Activated T-cell treated with anti-CD3 and anti-CD28 coated beads for 24 hours (primary cell): ENCODE measurements at regions not wholly inside any gene's neighbourhood (a gene's known extent, or its start where the extent isn't known, plus 50 kb on each side); places are given as distances from the start of the nearest gene placed in this dataset.
"Not testable (repeated sequence)": the region's sequence is repeated elsewhere in the genome, so short reads cannot be mapped to it uniquely, and the experiment has no call there.

Experiments used
- DNase-seq: peaks from one replicate; pipeline ENCODE4 v3.0.0-alpha.2; 2020; ENCODE audit warnings: low read depth

DNA sequence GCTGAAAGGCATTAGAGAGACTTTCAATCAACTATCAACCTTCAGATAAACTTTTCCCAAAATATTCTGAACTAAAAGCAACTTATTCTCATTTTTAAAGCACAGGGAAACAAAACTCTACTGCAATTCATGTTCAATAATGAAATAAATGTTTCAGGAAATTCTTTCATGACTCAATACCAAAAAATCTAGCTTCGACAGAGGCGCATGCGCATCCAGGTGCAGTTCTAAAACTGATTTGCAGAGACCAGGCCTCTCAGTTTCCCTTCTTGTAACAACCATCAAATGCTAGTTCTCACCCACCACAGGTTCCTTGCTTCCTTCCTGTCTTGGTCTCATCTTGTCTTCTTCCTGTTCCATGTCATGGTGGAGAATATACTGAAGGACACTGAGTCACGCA lies 55.3 kb upstream of the NRBF2 start:
- DNase-seq, result no peak

DNA sequence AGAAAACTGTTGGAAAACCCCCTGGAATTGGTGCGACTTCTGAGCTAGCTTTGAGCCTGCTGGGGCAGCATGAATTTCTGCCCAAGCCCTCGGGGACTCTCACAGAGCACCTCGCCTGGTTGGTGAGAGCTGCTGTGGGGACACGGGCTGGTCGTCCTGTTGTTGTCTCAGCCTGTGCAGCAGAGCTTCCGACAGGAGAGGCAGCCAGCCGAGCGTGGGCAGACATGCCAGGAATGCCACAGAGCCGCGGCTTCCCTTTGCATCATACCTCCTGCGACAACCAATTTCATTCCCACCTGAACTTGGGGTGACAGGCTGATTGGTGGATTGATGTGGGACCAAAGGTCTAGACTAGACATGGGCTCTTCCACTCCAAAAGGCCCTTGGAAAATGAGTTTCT lies 60.2 kb upstream of the NRBF2 start:
- DNase-seq, result no peak

DNA sequence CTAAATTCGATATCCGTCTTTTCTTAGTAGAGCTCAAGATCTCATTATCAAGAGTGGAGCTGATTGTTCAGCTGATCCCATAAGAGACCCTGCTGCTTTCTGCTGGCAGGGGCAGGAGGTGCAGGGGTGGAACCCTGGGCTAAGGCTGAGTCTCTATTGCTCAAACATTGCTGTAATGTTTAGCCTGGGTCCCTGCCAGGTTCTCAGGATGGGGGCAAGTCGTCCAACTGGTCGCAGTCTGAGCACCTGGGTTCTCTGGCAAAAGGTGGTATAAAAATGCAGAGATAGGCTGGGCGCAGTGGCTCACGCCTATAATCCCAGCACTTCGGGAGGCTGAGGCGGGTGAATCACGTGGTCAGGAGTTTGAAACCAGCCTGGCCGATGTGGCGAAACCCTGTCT lies 62.0 kb upstream of the NRBF2 start:
- no peak for DNase-seq

DNA sequence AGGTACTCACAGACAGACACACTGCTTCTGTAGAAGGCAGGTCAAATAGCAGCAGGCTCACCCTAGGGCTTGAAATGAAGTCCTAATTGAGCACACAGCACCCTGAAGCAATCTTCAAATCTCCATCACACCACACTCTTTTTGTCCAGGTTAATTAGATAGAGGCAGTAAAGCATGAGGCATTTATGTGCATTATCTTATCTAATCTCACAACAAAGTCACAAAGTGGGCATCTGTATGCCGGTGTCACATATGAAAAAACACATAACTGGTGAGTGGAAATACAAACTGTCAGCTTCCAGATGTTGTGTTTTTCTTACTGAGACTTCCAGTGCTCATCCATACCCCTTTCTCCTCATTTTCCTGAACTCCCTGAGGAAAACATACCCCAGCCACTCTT lies 63.8 kb upstream of the NRBF2 start:
- no peak for DNase-seq

DNA sequence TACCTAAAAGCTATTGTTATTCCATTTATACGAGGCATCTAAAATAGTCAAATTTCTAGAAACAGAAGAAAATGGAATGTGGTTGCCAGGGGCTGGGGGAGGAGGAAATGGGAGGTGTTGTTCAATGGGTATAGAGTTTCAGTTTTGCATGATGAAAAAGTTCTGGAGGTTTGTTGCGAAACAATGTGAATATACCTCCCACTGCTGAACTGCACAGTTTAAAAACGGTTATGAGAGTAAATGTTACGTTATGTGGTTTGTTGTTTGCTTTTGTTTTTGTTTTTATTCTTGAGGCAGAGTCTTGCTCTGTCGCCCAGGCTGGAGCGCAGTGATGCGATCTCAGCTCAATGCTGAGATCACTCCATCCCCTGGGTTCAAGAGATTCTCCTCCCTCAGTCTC lies 64.9 kb upstream of the NRBF2 start:
- no peak for DNase-seq

DNA sequence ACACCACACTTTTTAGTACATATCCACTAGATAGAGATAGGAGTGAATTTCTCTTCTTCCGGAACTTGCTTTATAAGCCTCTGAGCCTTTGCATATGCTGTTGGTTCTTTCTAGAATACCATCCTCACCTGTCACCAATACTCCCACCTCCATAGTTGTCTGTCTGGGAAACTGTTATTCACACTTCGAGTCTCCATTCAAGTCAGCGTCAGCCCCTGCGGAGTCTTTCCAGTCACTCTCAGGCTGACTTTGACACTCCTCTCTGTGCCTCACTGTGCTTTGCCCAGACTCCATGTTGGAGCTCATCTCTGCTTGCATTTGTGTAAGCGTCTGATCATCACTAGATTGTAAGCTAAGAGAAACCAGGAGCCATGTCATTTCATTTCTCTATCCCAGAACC lies 66.5 kb upstream of the NRBF2 start:
- no peak for DNase-seq

DNA sequence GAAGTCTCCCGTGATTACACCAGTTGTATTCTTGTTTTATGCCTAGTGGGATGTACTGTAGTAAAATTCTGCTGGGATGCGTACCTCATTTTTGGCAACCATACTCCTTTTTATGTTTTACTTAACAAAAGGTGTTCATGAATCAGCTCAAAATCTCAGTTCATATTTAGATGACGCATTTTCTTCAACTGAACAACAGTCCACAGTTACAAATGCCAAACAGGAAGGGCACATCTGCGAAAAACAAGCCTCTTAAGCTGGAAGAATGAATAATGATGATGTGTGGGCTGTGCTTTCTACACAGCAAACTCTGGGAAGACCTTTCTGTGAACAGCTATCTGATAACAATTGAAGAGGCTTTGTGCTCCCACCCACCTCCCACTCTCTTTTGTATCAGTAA lies 68.4 kb upstream of the NRBF2 start:
- DNase-seq, result no peak

DNA sequence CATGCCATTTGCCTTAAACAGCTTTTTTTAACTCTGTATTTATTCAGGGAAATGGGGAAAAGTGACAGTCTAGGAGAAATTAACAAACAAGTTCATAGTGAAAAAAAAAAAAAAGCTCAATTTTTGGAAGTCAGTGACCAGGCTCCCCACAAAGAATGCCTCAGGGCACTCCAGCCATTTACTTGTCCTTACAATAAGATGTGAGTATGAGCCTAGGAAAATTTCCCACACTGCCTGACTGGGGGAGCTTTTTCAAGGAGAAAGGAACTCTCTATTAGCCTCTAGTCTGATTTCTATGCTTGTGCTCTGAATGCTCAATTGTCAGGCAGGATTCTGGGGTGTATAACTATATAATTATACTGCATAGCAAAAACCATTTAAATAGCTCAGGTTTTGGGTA lies 74.9 kb upstream of the NRBF2 start:
- no peak for DNase-seq

DNA sequence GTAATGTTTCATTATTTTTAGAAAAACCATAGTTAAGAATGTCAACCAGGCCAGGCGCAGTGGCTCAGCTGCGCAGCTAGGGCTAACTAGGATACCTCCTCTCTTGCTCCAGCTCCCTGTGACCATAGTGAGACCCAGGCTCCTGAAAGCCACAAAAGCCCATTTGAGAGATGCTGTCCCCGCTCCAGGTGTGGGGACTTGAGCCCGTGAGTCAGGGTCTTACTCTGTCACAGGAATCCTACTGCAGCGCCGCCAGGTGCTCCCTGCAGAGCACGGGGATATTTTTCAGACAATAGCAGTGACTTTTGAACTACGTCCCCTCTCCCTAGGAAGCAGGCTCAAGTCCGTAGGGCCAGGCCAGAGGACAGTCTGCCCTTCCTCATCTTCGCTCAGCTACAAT lies 75.6 kb upstream of the NRBF2 start:
- DNase-seq, result no peak

DNA sequence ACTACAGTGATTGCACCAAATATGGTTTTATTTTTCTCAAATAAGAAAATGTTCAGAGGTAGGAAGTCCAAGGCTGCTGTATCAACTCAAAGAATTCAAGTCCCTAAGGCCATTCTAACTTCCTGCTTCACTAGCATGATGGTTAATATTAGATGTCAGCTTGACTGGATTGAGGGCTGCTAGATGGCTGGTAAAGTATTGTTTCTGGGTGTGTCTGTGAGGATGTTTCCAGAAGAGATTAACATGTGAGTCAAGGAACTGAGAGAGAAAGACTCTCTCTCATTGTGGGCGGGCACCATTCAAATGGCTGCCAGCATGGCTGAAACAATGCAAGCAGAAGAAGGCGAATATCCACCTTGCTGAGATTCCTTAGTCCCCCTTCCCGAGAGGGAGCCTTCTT lies 77.4 kb upstream of the NRBF2 start:
- no peak for DNase-seq

DNA sequence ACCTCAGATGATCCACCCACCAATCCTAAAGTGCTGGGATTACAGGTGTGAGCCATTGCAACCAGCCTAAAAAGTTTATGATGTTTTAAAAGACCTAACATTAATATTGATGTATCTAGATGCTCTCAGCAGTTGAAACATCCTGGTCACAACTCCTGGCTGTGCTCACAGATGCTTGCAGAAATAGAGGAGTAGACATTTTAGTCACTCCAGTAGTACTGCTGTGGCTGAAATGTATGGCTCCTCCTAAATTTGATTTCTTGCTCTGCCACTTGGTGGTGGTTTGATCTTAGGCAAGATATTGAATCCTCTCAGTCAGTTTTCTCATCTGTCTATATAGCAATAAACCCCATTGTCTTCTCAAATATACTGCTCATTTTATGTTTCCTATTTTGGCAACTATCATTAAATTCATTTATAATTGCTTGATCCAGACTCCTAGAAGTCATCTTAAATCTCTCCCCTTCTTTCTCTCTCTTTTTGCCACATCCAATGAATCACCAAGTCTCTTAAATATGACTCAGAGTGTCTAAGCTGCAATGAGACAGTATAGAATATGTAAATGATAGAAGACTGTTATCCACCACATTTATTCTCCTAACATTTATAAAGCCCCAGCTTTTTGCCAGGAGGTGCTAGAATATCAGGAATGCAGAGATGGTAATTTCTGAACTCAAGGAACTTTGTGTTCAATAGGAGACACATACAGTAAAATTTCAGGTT lies 78.1 kb upstream of the NRBF2 start:
- no peak for DNase-seq

DNA sequence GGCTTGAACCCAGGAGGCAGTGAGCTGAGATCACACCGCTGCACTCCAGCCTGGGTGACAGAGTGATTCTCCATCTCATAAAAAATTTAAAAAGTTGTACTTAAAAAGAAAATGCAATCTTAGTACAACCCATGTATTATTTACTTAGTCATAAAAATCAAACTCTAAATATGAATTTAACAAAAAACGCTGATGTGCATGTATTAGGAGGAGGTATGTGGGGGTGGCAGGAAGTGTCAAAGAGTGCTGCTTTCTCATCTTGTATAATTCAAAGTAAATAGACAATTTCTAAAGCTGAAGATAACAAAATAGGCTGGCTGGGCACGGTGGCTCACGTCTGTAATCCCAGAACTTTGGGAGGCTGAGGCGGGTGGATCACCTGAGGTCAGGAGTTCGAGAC lies 81.0 kb upstream of the NRBF2 start:
- DNase-seq, result no peak

DNA sequence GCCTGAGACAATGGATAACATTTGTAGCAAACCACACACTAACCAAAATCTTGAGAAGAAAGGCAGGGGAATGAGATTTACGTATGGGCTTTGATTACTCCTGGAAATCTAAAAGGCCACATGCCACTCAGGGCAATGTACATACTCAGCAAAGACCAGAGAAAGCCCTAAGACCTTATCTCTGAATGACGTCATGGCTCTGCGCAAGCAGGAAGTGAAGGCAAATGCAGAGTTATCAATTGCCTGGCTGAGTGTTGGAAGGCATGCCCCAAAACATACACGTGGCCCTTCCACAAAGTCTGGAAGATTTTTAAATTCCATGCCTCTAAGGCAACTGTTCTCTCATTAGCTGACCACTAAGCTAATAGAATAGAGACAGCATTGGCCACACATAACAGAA lies 90.9 kb upstream of the NRBF2 start:
- no peak for DNase-seq

DNA sequence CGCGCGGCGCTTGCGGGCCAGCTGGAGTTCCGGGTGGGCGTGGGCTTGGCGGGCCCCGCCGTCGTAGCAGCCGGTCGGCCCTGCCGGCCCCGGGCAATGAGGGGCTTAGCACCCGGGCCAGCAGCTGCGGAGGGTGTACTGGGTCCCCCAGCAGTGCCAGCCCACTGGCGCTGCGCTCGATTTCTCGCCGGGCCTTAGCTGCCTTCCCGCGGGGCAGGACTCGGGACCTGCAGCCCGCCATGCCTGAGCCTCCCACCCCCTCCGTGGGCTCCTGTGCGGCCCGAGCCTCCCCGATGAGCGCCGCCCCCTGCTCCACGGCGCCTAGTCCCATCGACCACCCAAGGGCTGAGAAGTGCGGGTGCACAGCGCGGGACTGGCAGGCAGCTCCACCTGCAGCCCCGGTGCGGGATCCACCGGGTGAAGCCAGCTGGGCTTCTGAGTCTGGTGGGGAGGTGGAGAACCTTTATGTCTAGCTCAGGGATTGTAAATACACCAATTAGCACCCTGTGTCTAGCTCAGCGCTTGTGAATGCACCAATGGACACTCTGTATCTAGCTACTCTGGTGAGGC lies 99.4 kb upstream of the NRBF2 start:
- DNase-seq, result not testable (repeated sequence)

DNA sequence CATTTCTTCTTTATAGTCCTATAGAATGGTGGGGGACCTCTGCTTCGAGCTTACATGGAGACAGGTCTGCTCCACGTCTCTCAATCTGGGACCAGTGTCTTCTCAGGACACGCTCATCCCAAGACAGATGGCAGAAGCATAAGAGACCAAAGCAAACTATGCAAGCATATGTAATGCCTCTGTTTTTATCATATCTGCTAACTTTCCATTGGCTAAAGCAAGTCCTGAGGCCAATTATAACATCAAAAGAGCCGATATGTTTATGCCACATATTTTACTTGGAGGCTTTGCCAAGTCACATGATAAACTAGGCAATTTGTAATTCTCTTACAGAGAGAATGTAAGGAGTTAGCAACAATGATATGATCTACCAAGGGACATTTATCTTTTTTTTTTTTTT lies 102.6 kb upstream of the NRBF2 start:
- no peak for DNase-seq

DNA sequence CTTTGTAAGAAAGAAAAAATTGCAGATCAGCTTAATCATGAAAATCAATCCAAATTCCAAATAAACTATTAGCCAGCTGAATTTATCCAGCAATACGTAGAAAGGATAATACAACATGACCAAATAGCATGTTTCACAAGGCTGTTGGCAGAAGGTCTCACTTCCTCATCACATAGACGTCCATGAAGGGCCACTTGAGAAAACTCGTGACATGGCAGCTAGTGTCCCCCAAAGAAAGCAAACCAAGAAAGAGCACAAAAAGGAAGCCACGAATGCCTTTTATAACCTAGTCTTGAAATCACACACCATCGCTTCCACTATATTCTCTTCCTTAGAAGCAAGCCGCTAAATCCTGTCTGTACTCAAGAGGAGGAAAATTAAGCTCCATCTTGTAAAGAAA lies 105.6 kb upstream of the NRBF2 start:
- DNase-seq, result no peak

DNA sequence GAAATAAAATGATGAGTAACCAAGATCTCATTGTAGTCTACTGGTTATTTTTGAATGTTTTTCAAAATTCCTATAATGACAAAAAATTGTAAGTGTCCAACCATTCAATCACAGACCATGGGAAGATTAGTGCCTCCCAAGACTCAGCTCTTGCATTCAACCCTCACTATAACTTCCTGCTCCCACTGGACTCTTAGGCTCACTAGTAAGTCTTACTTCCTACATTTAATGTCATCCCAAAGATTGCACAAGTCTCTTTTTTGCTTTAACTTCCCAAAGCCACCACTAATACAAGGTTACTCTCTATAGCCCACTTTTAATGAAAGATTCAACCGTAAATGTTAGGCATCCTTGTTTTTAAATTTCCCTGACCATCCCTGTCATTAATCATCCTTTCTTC lies 111.9 kb upstream of the NRBF2 start:
- no peak for DNase-seq

DNA sequence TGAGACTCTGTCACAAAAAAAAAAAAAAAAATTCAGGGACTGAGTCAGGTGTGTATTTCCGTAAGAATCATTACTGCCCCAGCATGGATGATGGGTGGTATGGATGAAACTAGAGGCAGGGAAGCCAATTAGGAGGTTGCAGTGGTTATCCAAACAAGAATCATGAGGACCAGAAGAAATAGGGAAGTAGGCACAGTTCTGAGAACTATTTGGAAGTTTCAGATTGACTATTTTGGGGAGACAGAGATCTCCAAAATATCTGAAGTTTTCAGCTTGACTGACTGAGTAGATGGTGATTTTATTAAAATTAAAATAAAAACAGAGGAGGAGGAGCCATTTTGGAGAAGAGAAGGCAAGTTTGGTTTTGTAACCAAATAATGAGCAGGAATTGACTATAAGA lies 119.4 kb upstream of the NRBF2 start:
- DNase-seq, result no peak

DNA sequence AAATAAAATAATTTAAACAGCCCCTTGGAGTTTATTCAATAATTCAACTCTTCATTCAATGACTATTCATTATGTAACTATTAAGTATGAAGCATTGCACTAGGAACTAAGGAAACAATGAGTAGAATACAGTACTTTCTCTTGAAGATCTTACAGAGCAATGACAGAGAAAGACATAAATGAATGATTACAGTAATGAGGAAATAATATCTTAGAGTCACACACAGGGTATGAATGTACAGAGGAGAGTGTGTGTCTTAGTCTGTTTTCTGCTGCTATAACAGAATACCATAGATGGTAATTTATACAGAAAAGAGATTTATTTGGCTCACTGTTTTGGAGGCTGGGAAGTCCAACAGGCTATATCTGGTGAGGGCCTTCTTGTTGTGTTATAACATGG lies 120.5 kb upstream of the NRBF2 start:
- DNase-seq, result no peak

DNA sequence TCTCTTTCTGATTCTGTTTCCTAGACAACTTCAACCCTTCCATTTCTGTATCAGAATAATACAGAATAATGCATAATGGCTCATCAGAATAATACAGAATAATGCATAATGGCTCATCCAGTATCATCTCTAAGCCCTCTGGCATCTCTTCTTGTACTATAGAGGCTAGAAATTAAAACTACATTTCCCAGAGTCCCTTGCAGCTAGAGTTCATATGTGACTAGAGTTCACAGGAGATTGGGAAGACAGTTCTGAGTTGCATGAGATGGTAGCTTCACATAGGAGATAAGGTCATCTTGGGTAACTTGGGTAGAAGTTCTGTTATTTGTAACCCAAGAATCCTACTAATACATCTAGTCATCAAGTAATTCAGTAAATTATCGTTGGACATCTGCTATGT lies 122.9 kb upstream of the NRBF2 start:
- DNase-seq, result no peak

DNA sequence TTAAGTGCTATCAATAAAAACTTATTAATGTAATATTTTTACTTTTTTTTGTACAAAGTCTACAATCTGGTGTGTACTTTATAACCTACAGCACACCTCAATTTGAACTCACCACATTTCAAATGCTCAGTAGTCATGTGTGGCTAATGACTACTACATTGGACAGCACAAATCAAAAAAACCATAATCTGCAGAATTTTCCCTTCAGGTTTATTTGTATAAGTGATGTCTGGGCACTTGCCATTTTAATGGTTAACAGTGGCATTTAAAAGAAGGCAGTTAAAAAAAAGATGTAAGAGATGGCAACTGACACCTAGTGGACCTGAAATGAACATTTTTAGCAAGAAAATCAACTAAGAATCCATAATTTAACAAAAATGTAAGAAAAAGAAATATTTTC lies 124.6 kb upstream of the NRBF2 start:
- DNase-seq, result no peak

DNA sequence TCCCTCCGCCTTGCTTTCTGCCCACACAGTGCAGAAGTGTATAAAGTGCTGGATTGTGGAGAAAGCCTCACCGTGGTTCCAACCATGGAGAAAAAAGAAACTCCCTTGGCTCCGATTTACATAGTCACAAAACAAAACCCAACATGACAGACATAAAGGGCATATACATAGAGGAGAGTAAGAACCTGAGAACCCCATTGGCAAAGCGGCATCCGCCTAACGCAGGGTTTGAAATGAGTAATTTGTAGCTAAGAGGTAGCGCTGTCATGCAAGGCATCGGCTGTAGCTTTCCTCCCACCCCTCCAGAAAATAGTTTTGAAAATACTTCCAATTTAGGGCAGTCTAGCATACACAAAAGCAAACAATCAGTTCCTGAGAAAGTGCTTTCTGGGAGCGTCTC lies 126.0 kb upstream of the NRBF2 start:
- no peak for DNase-seq

DNA sequence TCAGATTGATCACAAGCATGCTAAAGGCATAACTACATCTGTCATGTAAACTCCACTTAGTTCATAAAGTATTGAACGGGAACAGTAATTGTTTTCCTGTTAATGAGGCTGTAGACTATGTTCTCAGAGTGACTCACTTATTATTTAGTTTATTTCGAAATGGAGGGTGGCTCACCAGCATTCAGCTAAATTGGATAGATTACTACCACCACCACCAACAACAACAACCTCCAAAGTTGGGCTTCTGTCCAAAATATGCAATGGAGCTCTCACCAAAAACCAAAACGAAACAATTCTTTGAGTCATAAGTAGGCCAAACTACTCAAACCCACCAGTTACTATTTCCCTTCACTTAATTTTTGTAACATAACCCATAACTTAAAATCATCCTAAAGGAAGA lies 127.9 kb upstream of the NRBF2 start:
- no peak for DNase-seq

DNA sequence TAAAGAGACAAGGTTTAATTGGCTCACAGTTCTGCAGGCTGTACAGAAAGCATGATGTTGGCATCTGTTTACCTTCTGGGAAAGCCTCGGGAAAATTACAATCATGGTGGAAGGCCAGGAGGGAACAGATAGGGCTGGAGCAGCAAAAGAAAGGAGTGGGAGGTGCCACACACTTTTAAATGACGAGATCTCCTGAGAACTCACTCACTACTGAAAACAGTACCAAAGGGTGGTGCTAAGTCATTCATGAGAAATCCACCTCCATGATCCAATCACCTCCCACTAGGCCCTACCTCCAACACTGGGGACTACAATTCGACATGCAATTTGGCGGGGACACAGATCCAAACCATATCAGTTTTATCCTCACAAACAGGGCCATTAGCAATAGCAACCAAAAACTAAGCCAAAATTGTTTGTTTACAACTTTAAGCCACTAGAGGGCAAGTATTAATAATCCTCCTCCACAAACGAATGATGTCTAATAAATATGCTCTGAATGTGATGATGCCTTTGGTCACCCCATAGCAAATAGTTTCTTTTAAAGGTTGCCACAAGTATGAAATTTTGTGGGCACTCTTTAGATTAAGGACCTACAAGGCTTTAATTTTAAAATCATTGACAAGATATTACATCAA lies 129.2 kb upstream of the NRBF2 start:
- no peak for DNase-seq
